Right lobe of liver (tissue), 6 donors: ENCODE measurements at regions not wholly inside any gene's neighbourhood (a gene's known extent, or its start where the extent isn't known, plus 50 kb on each side); places are given as distances from the start of the nearest gene placed in this dataset.
"Not testable (repeated sequence)": the region's sequence is repeated elsewhere in the genome, so short reads cannot be mapped to it uniquely, and the experiment has no call there.

Source experiments
- ATAC-seq, 4 donors: fragments of 200-7000 bp; cut with Tn5 transposase; one replicate each; pipeline ENCODE4 v1.9.1; 2020; ENCODE audit warnings: mild to moderate bottlenecking in 4 of 4, moderate library complexity in 4 of 4
- DNase-seq, 3 donors: peaks; one replicate each; pipeline ENCODE4 v3.0.0-alpha.2; 2020
- H3K27ac ChIP-seq, 3 donors: fragments of 200-600 bp; one replicate each; pipeline ENCODE4 v1.8.0; 2022
- H3K27me3 ChIP-seq, 2 donors: fragments of 200-600 bp; one replicate each; pipeline ENCODE4 v1.8.0; 2022
- H3K36me3 ChIP-seq, 4 donors: fragments of 200-600 bp; sonication (generic) in 1 of 4; one replicate each; pipeline versions ENCODE4 v1.5.1 to v1.8.0; 2017 to 2022; ENCODE audit warnings: control low read depth in 1 of 4
- H3K4me1 ChIP-seq, 4 donors: fragments of 200-600 bp; sonication (generic) in 1 of 4; one replicate each; pipeline versions ENCODE4 v1.5.1 to v1.8.0; 2017 to 2022; ENCODE audit warnings: control low read depth in 1 of 4
- H3K4me3 ChIP-seq, 3 donors: fragments of 200-600 bp; one replicate each; pipeline ENCODE4 v1.8.0; 2022
- H3K9me3 ChIP-seq, 4 donors: fragments of 200-600 bp; sonication (generic) in 1 of 4; one replicate each; pipeline versions ENCODE4 v1.5.1 to v1.8.0; 2017 to 2022; ENCODE audit warnings: control low read depth in 1 of 4
- CTCF ChIP-seq, 4 donors: fragments of 200-600 bp in 3 of 4; fragments of 450-650 bp in 1 of 4; IDR thresholded peaks; one replicate each; pipeline versions ENCODE4 v1.5.1 to v1.8.0; 2016 to 2022; ENCODE audit warnings: antibody characterized with exemption in 4 of 4, mild to moderate bottlenecking in 2 of 4
- POLR2A ChIP-seq: fragments of 450-650 bp; IDR thresholded peaks from one replicate; pipeline ENCODE4 v1.6.1; 2017; ENCODE audit warnings: antibody characterized with exemption, mild to moderate bottlenecking
- WGBS: methylation state at CpG from one replicate; pipeline ENCODE4 v1.1.6; 2018; ENCODE audit warnings: low coverage, low lambda C conversion rate; ENCODE audit not compliant: insufficient coverage; ENCODE audit errors: missing lambda C conversion rate; 5-methylcytosine and 5-hydroxymethylcytosine counted together
- intact Hi-C, 2 donors: fragments of 100-400 bp; cut with DNase I; formaldehyde crosslinking; loops; one replicate each; pipeline versions ENCODE4 v1.11.2 to v1.14.1; 2022
- donor health status: DM: no; HTN: yes; CAD: no.
- donor health status: DM: no; HTN: no; CAD: no.
- donor health status: DM: no; HTN: no; CAD: no.
- donor health status: DM: no; HTN: yes; CAD: no.
- donor health status: DM: no; HTN: yes; CAD: no.

GRCh38 chr3:82561784-82562183 is 800.3 kb upstream of the GBE1 start:
- intact Hi-C loops = no loop called here
- DNase-seq (no peak), ATAC-seq (no peak)
- no peaks in the 10 kb centered on the region for H3K36me3 ChIP-seq
- H3K9me3 ChIP-seq = no peaks in the 10 kb centered on the region
- 91% methylated on average over 2 of the region's 2 CpGs for WGBS
- H3K4me1 ChIP-seq = no peaks in the 10 kb centered on the region
- H3K4me3 ChIP-seq = no peak overlapping the region
- no peaks in the 10 kb centered on the region for H3K27me3 ChIP-seq
- no peak overlapping the region for H3K27ac ChIP-seq
- TF ChIP-seq POLR2A = no peak
- TF ChIP-seq CTCF (IDR thresholded peaks at IDR 0.05) = no peak

- 13% methylated on average over 1 of the region's 1 CpG for WGBS
- no peaks in the 10 kb centered on the region for H3K36me3 ChIP-seq
- DNase-seq = no peak
Observed at GRCh38 chr3:82558081-82558480, 796.6 kb upstream of the GBE1 start.

GRCh38 chr3:82556113-82556512 is 794.7 kb upstream of the GBE1 start:
- Histone ChIP-seq H3K36me3 (no peaks in the 10 kb centered on the region), H3K4me1 (no peaks in the 10 kb centered on the region), H3K27ac (no peak overlapping the region), H3K4me3 (no peak overlapping the region), H3K27me3 (no peaks in the 10 kb centered on the region), H3K9me3 (no peaks in the 10 kb centered on the region)
- ATAC-seq (no peak), DNase-seq (no peak)
- 57% methylated on average over 5 of the region's 5 CpGs for WGBS
- no peak for TF ChIP-seq CTCF (IDR thresholded peaks at IDR 0.05)
- no peak for TF ChIP-seq POLR2A
- intact Hi-C loops = no loop called here

More at GRCh38 chr3:82558081-82558480, 796.6 kb upstream of the GBE1 start:
- Histone ChIP-seq H3K4me1 (no peaks in the 10 kb centered on the region), H3K9me3 (no peaks in the 10 kb centered on the region), H3K27ac (no peak overlapping the region), H3K4me3 (no peak overlapping the region), H3K27me3 (no peaks in the 10 kb centered on the region)
- intact Hi-C loops = no loop called here
- no peak for TF ChIP-seq CTCF (IDR thresholded peaks at IDR 0.05)
- no peak for TF ChIP-seq POLR2A
- no peak for ATAC-seq

GRCh38 chr3:82542556-82542955 is 781.1 kb upstream of the GBE1 start:
- H3K27me3 ChIP-seq, H3K36me3 ChIP-seq, H3K9me3 ChIP-seq, H3K4me1 ChIP-seq, intact Hi-C loops, DNase-seq, H3K4me3 ChIP-seq, ATAC-seq, H3K27ac ChIP-seq: not testable (repeated sequence)
- 100% methylated on average over 2 of the region's 2 CpGs for WGBS

- Histone ChIP-seq H3K27me3 (no peaks in the 10 kb centered on the region), H3K4me1 (no peaks in the 10 kb centered on the region), H3K36me3 (no peaks in the 10 kb centered on the region), H3K4me3 (no peak overlapping the region), H3K27ac (no peak overlapping the region), H3K9me3 (no peaks in the 10 kb centered on the region)
- DNase-seq = no peak
- ATAC-seq = no peak
- 34% methylated on average over 1 of the region's 1 CpG for WGBS
- TF ChIP-seq POLR2A (no peak), CTCF (IDR thresholded peaks at IDR 0.05) (no peak)
- intact Hi-C loops = no loop called here
Observed at GRCh38 chr3:82521657-82522056, 760.2 kb upstream of the GBE1 start.
